SU-DHL-6 (cell line): ENCODE measurements at regions not wholly inside any gene's neighbourhood (a gene's known extent, or its start where the extent isn't known, plus 50 kb on each side); places are given as distances from the start of the nearest gene placed in this dataset.

Source experiments
- CTCF ChIP-seq: fragments of 200-600 bp; sonication (generic); IDR thresholded peaks from one replicate; pipeline ENCODE4 v1.5.1; 2017; ENCODE audit warnings: antibody characterized with exemption, mild to moderate bottlenecking, low read length, moderate library complexity; ENCODE audit not compliant: insufficient read depth, poor library complexity, severe bottlenecking
- EZH2phosphoT487 ChIP-seq: fragments of 200-600 bp; sonication (generic), shearing (Covaris generic); conservative IDR thresholded peaks from 2 replicates; pipeline ENCODE4 v1.6.1; 2018; ENCODE audit warnings: mild to moderate bottlenecking, antibody characterized with exemption, low read length, moderate library complexity, mixed read lengths

DNA sequence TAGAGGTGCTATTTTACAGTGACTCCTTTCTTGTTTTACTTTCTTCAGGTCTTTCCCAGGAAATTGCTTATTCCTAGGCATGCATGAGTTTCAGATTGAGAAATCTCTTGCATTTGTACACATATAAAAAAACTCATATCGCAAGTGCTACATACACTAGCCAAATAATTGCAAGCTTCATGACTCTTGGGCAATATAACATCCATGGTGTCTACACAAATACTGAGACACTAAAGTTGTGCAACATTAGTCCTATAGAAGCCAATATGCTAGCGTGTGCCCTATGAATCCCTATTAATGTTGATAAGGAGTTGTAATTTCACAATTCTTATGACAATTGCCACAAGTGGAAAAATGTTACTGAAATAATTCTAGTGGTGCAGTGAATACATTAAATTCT lies 591.0 kb downstream of the ADGRL2 start:
- TF ChIP-seq CTCF (no peak), EZH2phosphoT487 (no peak)
